Peyer's patch (tissue), 4 donors: ENCODE measurements at regions not wholly inside any gene's neighbourhood (a gene's known extent, or its start where the extent isn't known, plus 50 kb on each side); places are given as distances from the start of the nearest gene placed in this dataset.

Experiments used
- CTCF ChIP-seq, 6 experiments: fragments of 450-650 bp in 4 of 6; fragments of 200-600 bp in 2 of 6; sonication (generic) in 1 of 6; IDR thresholded peaks; one replicate each; pipeline ENCODE4 v1.5.1; 2017 to 2019; ENCODE audit warnings: antibody characterized with exemption in 6 of 6, mild to moderate bottlenecking in 3 of 6, moderate library complexity in 1 of 6
- POLR2A ChIP-seq, 2 donors: fragments of 450-650 bp; IDR thresholded peaks; one replicate each; pipeline ENCODE4 v1.5.1; 2017; ENCODE audit warnings: antibody characterized with exemption in 2 of 2, mild to moderate bottlenecking in 2 of 2, moderate library complexity in 2 of 2

- no peak for TF ChIP-seq CTCF (IDR thresholded peaks at IDR 0.05)
- no peak for TF ChIP-seq POLR2A (IDR thresholded peaks at IDR 0.05)
Observed at GRCh38 chr20:48266571-48266970, 481.3 kb upstream of the SULF2 start.
